B cell (primary cell): ENCODE measurements at regions not wholly inside any gene's neighbourhood (a gene's known extent, or its start where the extent isn't known, plus 50 kb on each side); places are given as distances from the start of the nearest gene placed in this dataset.

ENCODE experiments used
- EZH2 ChIP-seq: IDR thresholded peaks from 2 replicates; pipeline ENCODE4 v1.6.1; 2012; ENCODE audit warnings: borderline replicate concordance, low read depth, mild to moderate bottlenecking, moderate library complexity, low read length; ENCODE audit not compliant: insufficient read depth, poor library complexity, severe bottlenecking
- TF ChIP-seq, protein P1 (sequence below): fragments of 200-600 bp; IDR thresholded peaks from one replicate; pipeline ENCODE4 v1.8.0; 2022; ENCODE audit warnings: antibody characterized with exemption, mild to moderate bottlenecking

DNA sequence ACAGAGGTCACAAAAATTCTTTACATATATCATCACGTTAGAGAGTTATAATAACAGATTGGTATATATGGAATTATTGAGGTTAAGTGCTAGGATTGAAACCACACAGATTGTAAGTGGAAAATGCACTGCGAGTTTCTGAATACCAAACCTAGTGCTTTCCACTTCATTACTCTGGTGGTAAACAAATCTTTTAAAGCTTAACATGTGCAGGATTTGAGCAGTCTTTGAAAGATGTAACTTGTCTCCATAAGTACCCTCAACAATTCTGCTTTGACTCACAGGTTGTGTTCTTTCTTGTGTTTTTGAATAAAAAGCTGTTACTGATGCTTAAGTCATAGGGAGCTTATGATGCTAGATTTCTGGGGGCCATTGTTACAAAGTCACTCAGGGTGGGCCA lies 314.7 kb upstream of the DACH1 start:
- TF ChIP-seq EZH2 = no peak
- TF ChIP-seq, protein P1, sequence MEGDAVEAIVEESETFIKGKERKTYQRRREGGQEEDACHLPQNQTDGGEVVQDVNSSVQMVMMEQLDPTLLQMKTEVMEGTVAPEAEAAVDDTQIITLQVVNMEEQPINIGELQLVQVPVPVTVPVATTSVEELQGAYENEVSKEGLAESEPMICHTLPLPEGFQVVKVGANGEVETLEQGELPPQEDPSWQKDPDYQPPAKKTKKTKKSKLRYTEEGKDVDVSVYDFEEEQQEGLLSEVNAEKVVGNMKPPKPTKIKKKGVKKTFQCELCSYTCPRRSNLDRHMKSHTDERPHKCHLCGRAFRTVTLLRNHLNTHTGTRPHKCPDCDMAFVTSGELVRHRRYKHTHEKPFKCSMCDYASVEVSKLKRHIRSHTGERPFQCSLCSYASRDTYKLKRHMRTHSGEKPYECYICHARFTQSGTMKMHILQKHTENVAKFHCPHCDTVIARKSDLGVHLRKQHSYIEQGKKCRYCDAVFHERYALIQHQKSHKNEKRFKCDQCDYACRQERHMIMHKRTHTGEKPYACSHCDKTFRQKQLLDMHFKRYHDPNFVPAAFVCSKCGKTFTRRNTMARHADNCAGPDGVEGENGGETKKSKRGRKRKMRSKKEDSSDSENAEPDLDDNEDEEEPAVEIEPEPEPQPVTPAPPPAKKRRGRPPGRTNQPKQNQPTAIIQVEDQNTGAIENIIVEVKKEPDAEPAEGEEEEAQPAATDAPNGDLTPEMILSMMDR = no peak
